ENCODE measurements at regions not wholly inside any gene's neighbourhood (a gene's known extent, or its start where the extent isn't known, plus 50 kb on each side); places are given as distances from the start of the nearest gene placed in this dataset.
A peak's percentile ranks its signal among the peaks of the same experiment; 100 is the strongest.

DNA sequence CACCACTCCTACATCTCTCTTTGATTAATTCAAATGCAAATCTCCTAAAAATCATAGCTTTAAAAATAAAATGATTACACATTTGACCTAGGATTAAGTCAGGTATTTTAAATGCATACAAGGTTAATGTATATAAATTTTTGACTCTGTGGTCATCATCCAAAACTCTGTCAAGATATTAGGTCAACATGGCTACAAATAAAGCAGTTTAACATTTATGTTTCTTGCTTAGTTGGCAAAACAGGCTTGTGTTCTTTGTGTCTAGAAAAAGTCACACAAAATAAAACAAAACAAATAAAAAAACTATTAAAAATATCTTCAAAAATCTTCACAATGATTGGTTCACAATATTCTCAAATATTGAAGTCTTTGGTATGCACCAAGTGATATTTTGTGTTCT, 473.2 kb downstream of the LRFN5 start:
- H3K4me3 ChIP-seq (replicated peaks in 1 of 2; ENCODE audit: low read depth in 2 of 2, low read length in 2 of 2), result no peak overlapping the region
- DNase-seq (ENCODE audit: low read depth in 2 of 2), result no peak
- TF ChIP-seq, protein P1, sequence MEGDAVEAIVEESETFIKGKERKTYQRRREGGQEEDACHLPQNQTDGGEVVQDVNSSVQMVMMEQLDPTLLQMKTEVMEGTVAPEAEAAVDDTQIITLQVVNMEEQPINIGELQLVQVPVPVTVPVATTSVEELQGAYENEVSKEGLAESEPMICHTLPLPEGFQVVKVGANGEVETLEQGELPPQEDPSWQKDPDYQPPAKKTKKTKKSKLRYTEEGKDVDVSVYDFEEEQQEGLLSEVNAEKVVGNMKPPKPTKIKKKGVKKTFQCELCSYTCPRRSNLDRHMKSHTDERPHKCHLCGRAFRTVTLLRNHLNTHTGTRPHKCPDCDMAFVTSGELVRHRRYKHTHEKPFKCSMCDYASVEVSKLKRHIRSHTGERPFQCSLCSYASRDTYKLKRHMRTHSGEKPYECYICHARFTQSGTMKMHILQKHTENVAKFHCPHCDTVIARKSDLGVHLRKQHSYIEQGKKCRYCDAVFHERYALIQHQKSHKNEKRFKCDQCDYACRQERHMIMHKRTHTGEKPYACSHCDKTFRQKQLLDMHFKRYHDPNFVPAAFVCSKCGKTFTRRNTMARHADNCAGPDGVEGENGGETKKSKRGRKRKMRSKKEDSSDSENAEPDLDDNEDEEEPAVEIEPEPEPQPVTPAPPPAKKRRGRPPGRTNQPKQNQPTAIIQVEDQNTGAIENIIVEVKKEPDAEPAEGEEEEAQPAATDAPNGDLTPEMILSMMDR (IDR thresholded peaks at IDR 0.05; ENCODE audit: low read depth, low read length), result no peak

DNA sequence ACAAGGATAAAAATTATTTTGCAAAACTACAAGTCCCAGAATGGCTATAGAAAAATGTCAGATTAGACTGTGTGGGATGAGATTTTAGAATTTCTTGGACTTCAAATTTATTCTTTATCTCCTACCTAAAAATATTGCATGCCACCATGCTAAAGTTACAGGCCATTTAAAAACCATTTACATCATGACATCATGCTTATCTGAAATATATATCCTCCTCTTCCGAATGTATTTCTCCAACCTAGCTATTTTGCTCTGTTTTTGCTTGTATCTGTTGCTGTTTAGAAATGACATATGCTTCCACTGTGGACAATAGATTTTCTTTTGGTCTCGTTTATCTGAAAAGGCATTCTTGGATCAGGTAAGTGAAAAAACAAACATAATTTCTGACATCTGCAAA, 471.7 kb downstream of the LRFN5 start:
- no peak for DNase-seq (ENCODE audit: low read depth in 2 of 2)
- TF ChIP-seq, protein P1 (IDR thresholded peaks at IDR 0.05; ENCODE audit: low read depth, low read length), result no peak
- H3K4me3 ChIP-seq (replicated peaks in 1 of 2; ENCODE audit: low read depth in 2 of 2, low read length in 2 of 2), result no peak overlapping the region

DNA sequence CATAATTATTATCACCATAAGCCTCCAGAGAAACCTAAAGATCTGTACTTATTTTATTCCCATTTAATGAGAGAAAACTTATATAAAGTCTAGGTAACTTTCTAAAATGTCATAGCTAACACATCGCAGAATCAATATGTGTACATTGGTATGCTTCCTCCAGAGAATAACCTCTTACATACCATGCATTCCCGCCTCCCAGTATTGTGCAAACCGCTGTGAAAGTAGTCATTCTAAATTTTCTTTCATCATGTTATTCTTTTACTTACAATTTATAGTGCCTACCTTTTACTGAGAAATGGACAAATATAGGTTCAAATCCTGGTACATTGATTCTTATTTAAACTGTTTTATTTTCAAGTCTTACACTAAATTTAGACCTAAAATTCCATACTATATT, 463.4 kb downstream of the LRFN5 start:
- TF ChIP-seq, protein P1 (IDR thresholded peaks at IDR 0.05; ENCODE audit: low read depth, low read length), result no peak
- DNase-seq (ENCODE audit: low read depth in 2 of 2), result no peak
- no peak overlapping the region for H3K4me3 ChIP-seq (replicated peaks in 1 of 2; ENCODE audit: low read depth in 2 of 2, low read length in 2 of 2)

DNA sequence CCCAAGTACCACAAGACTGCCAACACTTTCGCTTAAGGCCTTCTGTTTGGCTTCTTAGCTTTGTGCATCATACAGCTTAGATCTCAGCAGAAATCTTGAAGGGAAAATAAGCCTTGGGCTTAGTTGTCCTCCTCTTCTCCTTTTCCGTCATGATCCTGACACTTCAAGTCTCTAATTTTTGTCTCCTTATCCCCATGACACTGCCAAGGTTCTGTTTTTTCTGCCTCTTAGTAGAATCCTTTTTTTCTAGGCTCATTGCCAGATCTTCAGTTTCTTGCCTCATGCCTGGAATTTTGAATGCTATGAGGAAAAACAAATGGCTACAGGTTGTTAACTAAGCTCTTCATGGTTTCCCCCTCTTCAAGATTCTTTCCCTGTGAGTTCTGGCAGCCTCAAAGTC, 450.4 kb downstream of the LRFN5 start:
- DNase-seq (ENCODE audit: low read depth in 2 of 2), result peak in 1 of 2 donors; percentile 34
- H3K4me3 ChIP-seq (replicated peaks in 1 of 2; ENCODE audit: low read depth in 2 of 2, low read length in 2 of 2), result no peak overlapping the region
- TF ChIP-seq, protein P1 (IDR thresholded peaks at IDR 0.05; ENCODE audit: low read depth, low read length), result no peak

DNA sequence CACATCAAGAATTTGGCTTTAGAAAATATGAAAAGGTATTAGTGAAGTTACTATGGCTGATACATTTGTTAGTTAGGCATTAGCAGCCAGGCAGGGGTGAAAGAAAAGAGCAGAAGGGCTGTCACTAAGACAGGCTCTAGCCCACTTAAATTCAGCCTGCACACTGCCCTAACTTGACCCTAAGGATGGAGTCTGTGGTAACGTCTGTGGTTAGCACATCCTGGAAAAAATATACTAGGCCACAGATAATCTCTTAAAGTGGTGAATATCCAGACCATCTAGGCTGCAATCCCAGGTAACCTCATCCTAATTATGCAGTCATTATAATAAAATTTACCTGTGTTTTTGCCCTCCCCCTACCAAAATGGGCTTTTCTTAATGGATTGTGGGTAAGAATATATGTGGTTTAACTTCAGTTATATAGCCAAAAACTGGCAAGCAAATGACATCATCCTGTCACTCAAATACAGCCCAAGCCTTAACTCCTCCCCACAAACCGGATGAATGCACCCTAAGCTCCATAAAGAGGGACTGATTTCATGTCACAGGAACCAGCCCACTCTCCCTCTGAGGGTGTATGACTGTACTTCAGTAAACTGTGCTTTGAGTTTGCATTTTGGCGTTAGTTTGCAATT, 440.9 kb downstream of the LRFN5 start:
- TF ChIP-seq, protein P1 (IDR thresholded peaks at IDR 0.05; ENCODE audit: low read depth, low read length), result no peak
- peak; percentile 1 to 29 for DNase-seq (ENCODE audit: low read depth in 2 of 2)
- H3K4me3 ChIP-seq (replicated peaks in 1 of 2; ENCODE audit: low read depth in 2 of 2, low read length in 2 of 2), result no peak overlapping the region

DNA sequence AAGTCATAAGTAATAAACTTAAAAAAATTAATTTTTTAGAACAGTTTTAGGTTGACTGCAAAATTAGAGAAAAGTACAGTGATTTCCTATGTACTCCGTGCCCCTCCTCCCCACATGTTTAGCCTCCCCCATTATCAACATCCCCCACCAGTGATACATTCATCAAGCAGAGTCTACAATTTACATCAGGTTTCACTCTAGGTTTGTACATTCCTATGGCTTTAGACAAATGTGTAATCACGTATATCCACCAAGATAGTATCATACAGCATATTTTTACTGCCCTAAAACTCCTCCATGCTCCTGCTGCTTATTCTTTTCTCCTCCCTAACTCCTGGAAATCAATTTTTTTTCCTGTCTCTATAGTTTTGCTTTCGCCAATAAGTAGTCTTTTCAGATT, 438.7 kb downstream of the LRFN5 start:
- DNase-seq (ENCODE audit: low read depth in 2 of 2), result no peak
- TF ChIP-seq, protein P1 (IDR thresholded peaks at IDR 0.05; ENCODE audit: low read depth, low read length), result no peak
- H3K4me3 ChIP-seq (replicated peaks in 1 of 2; ENCODE audit: low read depth in 2 of 2, low read length in 2 of 2), result no peak overlapping the region

DNA sequence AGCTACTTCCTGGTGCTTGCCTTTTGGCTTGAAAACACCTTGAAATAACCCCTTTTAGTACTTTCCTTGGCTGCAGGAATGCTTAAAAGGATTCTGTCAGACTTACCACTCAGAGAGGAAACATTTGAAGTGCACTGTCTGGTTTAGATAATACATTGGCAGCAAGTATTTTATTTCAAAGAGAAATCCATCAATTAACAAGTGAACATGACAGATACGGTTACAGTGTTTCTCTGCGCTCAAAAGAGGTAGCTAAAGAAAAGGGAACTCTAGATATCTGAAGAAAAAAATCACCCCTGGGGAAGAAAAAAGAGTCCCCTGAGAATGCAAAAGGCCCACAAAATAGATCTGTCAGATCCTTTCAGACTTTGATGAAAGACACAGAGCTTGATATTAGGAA, 421.9 kb downstream of the LRFN5 start:
- TF ChIP-seq, protein P1 (IDR thresholded peaks at IDR 0.05; ENCODE audit: low read depth, low read length), result no peak
- no peak for DNase-seq (ENCODE audit: low read depth in 2 of 2)
- H3K4me3 ChIP-seq (replicated peaks in 1 of 2; ENCODE audit: low read depth in 2 of 2, low read length in 2 of 2), result no peak overlapping the region
